ENCODE measurements at regions not wholly inside any gene's neighbourhood (a gene's known extent, or its start where the extent isn't known, plus 50 kb on each side); places are given as distances from the start of the nearest gene placed in this dataset.

DNA sequence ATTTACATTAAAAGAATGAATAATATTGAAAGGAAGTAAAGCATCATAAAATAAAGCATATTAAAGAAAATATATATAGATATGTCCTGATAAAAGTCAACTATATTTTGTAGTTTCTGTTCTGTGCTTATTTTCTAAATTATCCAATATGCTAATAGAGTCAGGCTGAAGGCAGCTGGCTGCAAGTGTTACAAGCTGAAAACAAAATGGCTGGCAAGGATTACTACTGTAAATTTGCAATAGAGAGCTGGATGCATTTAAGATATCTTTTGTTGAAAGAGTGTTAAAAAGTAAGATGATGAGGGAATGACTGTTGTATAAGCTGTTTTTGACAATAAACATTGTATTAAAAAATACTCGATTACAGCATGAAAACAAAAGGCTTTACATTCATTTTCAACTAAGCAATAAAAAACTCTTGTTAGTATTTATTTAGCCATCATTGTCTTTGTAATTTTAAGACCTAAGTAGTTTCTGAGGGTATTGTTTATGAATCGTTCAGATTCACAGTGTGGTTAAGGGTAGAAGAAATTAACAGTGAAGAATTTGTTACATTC lies 76.3 kb downstream of the TANC2 start:
- TF ChIP-seq POLR2A (IDR thresholded peaks at IDR 0.05; ENCODE audit: low read depth, low read length) (no peak), POLR2AphosphoS5 (IDR thresholded peaks at IDR 0.05; ENCODE audit: low read depth, low read length) (no peak), TAF1 (IDR thresholded peaks at IDR 0.05; ENCODE audit: low read depth, low read length) (no peak)
